ENCODE measurements at regions not wholly inside any gene's neighbourhood (a gene's known extent, or its start where the extent isn't known, plus 50 kb on each side); places are given as distances from the start of the nearest gene placed in this dataset.

GRCh38 chr22:48080316-48081165, 1318.1 kb downstream of the TBC1D22A start:
- no peaks in the 10 kb centered on the region for H3K9me3 ChIP-seq (ENCODE audit: severe bottlenecking)

GRCh38 chr22:48079505-48080290, 1317.2 kb downstream of the TBC1D22A start:
- H3K9me3 ChIP-seq (ENCODE audit: severe bottlenecking), result no peaks in the 10 kb centered on the region
- ATAC-seq (ENCODE audit: low read depth) (no peak), DNase-seq (ENCODE audit: low spot score) (no peak)
- H3K27ac ChIP-seq (ENCODE audit: poor library complexity, severe bottlenecking), result no peak overlapping the region
- H3K4me1 ChIP-seq (ENCODE audit: insufficient read depth, poor library complexity, severe bottlenecking), result no peaks in the 10 kb centered on the region
- H3K27me3 ChIP-seq (ENCODE audit: insufficient read depth, poor library complexity, severe bottlenecking), result no peaks in the 10 kb centered on the region
- no peak overlapping the region for H3K4me3 ChIP-seq (ENCODE audit: severe bottlenecking)
- no peak for TF ChIP-seq CTCF (IDR thresholded peaks at IDR 0.05; ENCODE audit: poor library complexity, severe bottlenecking)
- no peaks in the 10 kb centered on the region for H3K36me3 ChIP-seq (ENCODE audit: low read depth)

More at GRCh38 chr22:48080316-48081165, 1318.1 kb downstream of the TBC1D22A start:
- no peaks in the 10 kb centered on the region for H3K4me1 ChIP-seq (ENCODE audit: insufficient read depth, poor library complexity, severe bottlenecking)
- H3K36me3 ChIP-seq (ENCODE audit: low read depth), result no peaks in the 10 kb centered on the region
- no peak overlapping the region for H3K4me3 ChIP-seq (ENCODE audit: severe bottlenecking)
- TF ChIP-seq CTCF (IDR thresholded peaks at IDR 0.05; ENCODE audit: poor library complexity, severe bottlenecking), result no peak
- DNase-seq (ENCODE audit: low spot score) (no peak), ATAC-seq (ENCODE audit: low read depth) (no peak)
- no peak overlapping the region for H3K27ac ChIP-seq (ENCODE audit: poor library complexity, severe bottlenecking)
- no peaks in the 10 kb centered on the region for H3K27me3 ChIP-seq (ENCODE audit: insufficient read depth, poor library complexity, severe bottlenecking)

GRCh38 chr22:48078825-48079224, 1316.4 kb downstream of the TBC1D22A start:
- Histone ChIP-seq H3K27ac (ENCODE audit: poor library complexity, severe bottlenecking) (no peak overlapping the region), H3K4me3 (ENCODE audit: severe bottlenecking) (no peak overlapping the region), H3K36me3 (ENCODE audit: low read depth) (no peaks in the 10 kb centered on the region), H3K9me3 (ENCODE audit: severe bottlenecking) (no peaks in the 10 kb centered on the region), H3K27me3 (ENCODE audit: insufficient read depth, poor library complexity, severe bottlenecking) (no peaks in the 10 kb centered on the region), H3K4me1 (ENCODE audit: insufficient read depth, poor library complexity, severe bottlenecking) (no peaks in the 10 kb centered on the region)
- no peak for DNase-seq (ENCODE audit: low spot score)
- no peak for TF ChIP-seq CTCF (IDR thresholded peaks at IDR 0.05; ENCODE audit: poor library complexity, severe bottlenecking)
- no peak for ATAC-seq (ENCODE audit: low read depth)

- Histone ChIP-seq H3K4me1 (ENCODE audit: insufficient read depth, poor library complexity, severe bottlenecking) (no peaks in the 10 kb centered on the region), H3K27me3 (ENCODE audit: insufficient read depth, poor library complexity, severe bottlenecking) (no peaks in the 10 kb centered on the region), H3K27ac (ENCODE audit: poor library complexity, severe bottlenecking) (no peak overlapping the region), H3K36me3 (ENCODE audit: low read depth) (no peaks in the 10 kb centered on the region), H3K9me3 (ENCODE audit: severe bottlenecking) (no peaks in the 10 kb centered on the region), H3K4me3 (ENCODE audit: severe bottlenecking) (no peak overlapping the region)
- no peak for TF ChIP-seq CTCF (IDR thresholded peaks at IDR 0.05; ENCODE audit: poor library complexity, severe bottlenecking)
- ATAC-seq (ENCODE audit: low read depth), result no peak
- no peak for DNase-seq (ENCODE audit: low spot score)
Observed at GRCh38 chr22:48077699-48078098, 1315.2 kb downstream of the TBC1D22A start.
